Sigmoid colon (tissue), 6 donors: ENCODE measurements at regions not wholly inside any gene's neighbourhood (a gene's known extent, or its start where the extent isn't known, plus 50 kb on each side); places are given as distances from the start of the nearest gene placed in this dataset.

Source experiments
- DNase-seq: peaks from one replicate; pipeline ENCODE4 v3.0.0-alpha.2; 2019
- H3K27ac ChIP-seq, 4 donors: fragments of 200-600 bp; sonication (generic); one replicate each; pipeline ENCODE4 v1.5.1; 2016 to 2019; ENCODE audit warnings: mild to moderate bottlenecking in 1 of 4
- H3K27me3 ChIP-seq, 3 donors: fragments of 200-600 bp; sonication (generic); one replicate each; pipeline ENCODE4 v1.5.1; 2019; ENCODE audit warnings: mild to moderate bottlenecking in 1 of 3
- H3K36me3 ChIP-seq, 4 donors: fragments of 200-600 bp; sonication (generic); one replicate each; pipeline ENCODE4 v1.5.1; 2016 to 2019
- H3K4me1 ChIP-seq, 4 donors: fragments of 200-600 bp; sonication (generic); one replicate each; pipeline ENCODE4 v1.5.1; 2017 to 2019
- H3K4me3 ChIP-seq, 4 donors: fragments of 200-600 bp; sonication (generic); one replicate each; pipeline ENCODE4 v1.5.1; 2017 to 2019; ENCODE audit warnings: mild to moderate bottlenecking in 2 of 4, moderate library complexity in 1 of 4
- H3K9me3 ChIP-seq, 4 donors: fragments of 200-600 bp in 3 of 4; sonication (generic) in 3 of 4; one replicate each; pipeline versions ENCODE4 v1.5.1 to v1.6.1; 2013 to 2019
- EP300 ChIP-seq, 4 donors: sonication (generic); formaldehyde crosslinking; IDR thresholded peaks; one replicate each; pipeline ENCODE4 v1.6.1; 2017; ENCODE audit warnings: antibody characterized with exemption in 4 of 4
- POLR2A ChIP-seq, 2 donors: fragments of 450-650 bp; IDR thresholded peaks; one replicate each; pipeline ENCODE4 v1.6.1; 2016; ENCODE audit warnings: antibody characterized with exemption in 2 of 2, mild to moderate bottlenecking in 2 of 2, moderate library complexity in 2 of 2
- POLR2AphosphoS5 ChIP-seq, 4 donors: sonication (generic); formaldehyde crosslinking; IDR thresholded peaks; one replicate each; pipeline ENCODE4 v1.6.1; 2017; ENCODE audit warnings: antibody characterized with exemption in 4 of 4
- WGBS, 2 donors: extraction: QIAGEN DNeasy Blood & Tissue Kit; methylation state at CpG; one replicate each; pipeline ENCODE4 v1.1.7; 2013; 5-methylcytosine and 5-hydroxymethylcytosine counted together
- intact Hi-C: fragments of 100-400 bp; cut with DNase I; formaldehyde crosslinking; loops from one replicate; pipeline ENCODE4 v1.15.1; 2023
- TF ChIP-seq, protein P1 (sequence below), 4 experiments: fragments of 450-650 bp in 3 of 4; fragments of 200-600 bp in 1 of 4; IDR thresholded peaks; one replicate each; pipeline ENCODE4 v1.5.1; 2016 to 2019; ENCODE audit warnings: antibody characterized with exemption in 4 of 4, mild to moderate bottlenecking in 3 of 4, moderate library complexity in 2 of 4
- donor health status: healthy with polysubstance abuse.
- donor health status: healthy.

DNA sequence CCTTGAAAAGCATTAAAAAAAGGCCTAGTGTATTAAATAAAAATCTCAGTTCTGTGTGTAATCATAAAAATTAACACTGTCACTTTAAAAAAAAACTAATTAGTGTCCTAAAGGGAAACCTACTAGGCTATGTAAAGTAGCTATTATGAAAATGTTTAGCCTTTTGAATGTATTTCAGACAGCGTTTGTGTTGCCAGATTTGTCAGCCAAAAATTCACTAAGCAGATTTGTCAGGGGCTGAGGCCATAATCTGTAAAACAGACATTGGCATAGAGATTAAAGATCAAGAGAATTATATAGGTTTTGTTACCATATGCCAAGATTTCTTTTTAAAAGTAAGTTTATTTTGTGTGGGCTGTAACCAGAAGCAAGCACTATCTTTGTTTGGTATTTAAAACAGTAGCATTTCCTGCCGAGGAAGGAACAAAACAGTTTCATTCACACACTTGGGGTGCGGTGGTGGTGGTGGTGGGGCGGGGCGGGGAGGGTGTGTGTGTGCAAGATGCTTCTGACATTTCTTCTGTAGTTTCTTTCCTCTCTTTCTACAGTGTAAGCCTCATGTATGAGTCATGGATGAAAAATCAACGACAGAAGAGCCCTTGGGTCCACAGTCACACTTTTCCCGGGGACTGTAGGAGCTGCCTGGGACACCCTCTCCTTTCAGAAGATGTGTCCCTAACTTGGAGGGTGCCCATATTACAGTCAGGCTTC, 328.5 kb upstream of the FANCL start:
- Histone ChIP-seq H3K4me1 (peaks cover 0 to 4% (median 0%) of the 10 kb centered on the region in 4 donors), H3K36me3 (no peaks in the 10 kb centered on the region), H3K27ac (no peak overlapping the region), H3K27me3 (no peaks in the 10 kb centered on the region), H3K9me3 (no peaks in the 10 kb centered on the region), H3K4me3 (no peak overlapping the region)
- 38 to 40% methylated on average over 7 of the region's 7 CpGs for WGBS, 2 donors
- TF ChIP-seq, protein P1, sequence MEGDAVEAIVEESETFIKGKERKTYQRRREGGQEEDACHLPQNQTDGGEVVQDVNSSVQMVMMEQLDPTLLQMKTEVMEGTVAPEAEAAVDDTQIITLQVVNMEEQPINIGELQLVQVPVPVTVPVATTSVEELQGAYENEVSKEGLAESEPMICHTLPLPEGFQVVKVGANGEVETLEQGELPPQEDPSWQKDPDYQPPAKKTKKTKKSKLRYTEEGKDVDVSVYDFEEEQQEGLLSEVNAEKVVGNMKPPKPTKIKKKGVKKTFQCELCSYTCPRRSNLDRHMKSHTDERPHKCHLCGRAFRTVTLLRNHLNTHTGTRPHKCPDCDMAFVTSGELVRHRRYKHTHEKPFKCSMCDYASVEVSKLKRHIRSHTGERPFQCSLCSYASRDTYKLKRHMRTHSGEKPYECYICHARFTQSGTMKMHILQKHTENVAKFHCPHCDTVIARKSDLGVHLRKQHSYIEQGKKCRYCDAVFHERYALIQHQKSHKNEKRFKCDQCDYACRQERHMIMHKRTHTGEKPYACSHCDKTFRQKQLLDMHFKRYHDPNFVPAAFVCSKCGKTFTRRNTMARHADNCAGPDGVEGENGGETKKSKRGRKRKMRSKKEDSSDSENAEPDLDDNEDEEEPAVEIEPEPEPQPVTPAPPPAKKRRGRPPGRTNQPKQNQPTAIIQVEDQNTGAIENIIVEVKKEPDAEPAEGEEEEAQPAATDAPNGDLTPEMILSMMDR (IDR thresholded peaks at IDR 0.05), result no peak
- TF ChIP-seq EP300 (IDR thresholded peaks at IDR 0.05) (no peak), POLR2AphosphoS5 (IDR thresholded peaks at IDR 0.05) (no peak), POLR2A (IDR thresholded peaks at IDR 0.05) (no peak)
- intact Hi-C loops, result no loop called here
- no peak for DNase-seq

DNA sequence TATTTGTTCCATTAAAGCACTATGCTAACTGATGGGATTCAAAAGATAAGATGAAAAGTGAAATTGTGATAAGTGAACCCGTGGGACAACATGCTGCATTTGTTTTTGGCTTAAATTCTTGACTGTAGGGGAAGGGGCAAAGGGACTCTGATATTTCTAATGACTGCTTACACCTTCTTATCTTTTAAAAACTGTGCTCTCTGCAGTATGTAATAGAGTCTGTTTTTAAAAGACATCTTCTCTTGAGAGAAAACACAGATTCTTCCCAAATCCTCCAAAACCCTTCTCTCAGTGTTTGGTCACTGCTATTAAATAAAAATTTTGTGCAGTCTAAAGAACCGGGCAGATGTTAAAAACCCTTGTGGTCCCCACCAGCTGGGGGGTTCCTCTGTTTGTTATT, 327.8 kb upstream of the FANCL start:
- intact Hi-C loops, result no loop called here
- Histone ChIP-seq H3K27me3 (no peaks in the 10 kb centered on the region), H3K4me1 (peaks cover 0 to 4% (median 0%) of the 10 kb centered on the region in 4 donors), H3K4me3 (no peak overlapping the region), H3K27ac (no peak overlapping the region), H3K9me3 (no peaks in the 10 kb centered on the region), H3K36me3 (no peaks in the 10 kb centered on the region)
- TF ChIP-seq POLR2AphosphoS5 (IDR thresholded peaks at IDR 0.05) (no peak), POLR2A (IDR thresholded peaks at IDR 0.05) (no peak), EP300 (IDR thresholded peaks at IDR 0.05) (no peak)
- TF ChIP-seq, protein P1 (IDR thresholded peaks at IDR 0.05), result no peak
- no peak for DNase-seq
- WGBS, 2 donors, result 67 to 79% methylated on average over 2 of the region's 2 CpGs

DNA sequence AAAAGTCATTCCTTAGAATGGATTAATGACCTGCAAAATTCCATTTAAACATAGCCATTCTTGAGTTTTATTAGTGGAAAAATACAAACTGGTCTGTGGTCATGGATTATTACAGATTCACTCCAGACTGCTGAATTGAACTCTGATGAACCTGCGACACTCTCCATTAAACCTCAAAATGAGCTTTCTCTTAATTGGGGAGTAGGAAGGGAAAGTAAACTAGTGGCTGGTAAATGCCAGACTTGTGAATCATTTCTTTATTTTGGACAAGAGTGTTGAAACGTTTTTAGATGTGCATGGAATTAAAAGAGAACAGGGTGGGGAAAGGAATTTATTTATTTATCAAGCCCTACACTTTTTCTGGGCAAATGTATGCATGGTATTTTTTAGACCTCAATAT, 321.2 kb upstream of the FANCL start:
- intact Hi-C loops, result no loop called here
- no peak overlapping the region for H3K4me3 ChIP-seq
- DNase-seq, result no peak
- H3K9me3 ChIP-seq, result no peaks in the 10 kb centered on the region
- H3K36me3 ChIP-seq, result no peaks in the 10 kb centered on the region
- H3K27me3 ChIP-seq, result no peaks in the 10 kb centered on the region
- WGBS, 2 donors, result 45 to 61% methylated on average over 2 of the region's 2 CpGs
- H3K27ac ChIP-seq, result no peak overlapping the region
- H3K4me1 ChIP-seq, result peaks cover 0 to 8% (median 0%) of the 10 kb centered on the region in 4 donors
- TF ChIP-seq, protein P1 (IDR thresholded peaks at IDR 0.05), result no peak
- TF ChIP-seq POLR2AphosphoS5 (IDR thresholded peaks at IDR 0.05), result no peak
- no peak for TF ChIP-seq POLR2A (IDR thresholded peaks at IDR 0.05)

DNA sequence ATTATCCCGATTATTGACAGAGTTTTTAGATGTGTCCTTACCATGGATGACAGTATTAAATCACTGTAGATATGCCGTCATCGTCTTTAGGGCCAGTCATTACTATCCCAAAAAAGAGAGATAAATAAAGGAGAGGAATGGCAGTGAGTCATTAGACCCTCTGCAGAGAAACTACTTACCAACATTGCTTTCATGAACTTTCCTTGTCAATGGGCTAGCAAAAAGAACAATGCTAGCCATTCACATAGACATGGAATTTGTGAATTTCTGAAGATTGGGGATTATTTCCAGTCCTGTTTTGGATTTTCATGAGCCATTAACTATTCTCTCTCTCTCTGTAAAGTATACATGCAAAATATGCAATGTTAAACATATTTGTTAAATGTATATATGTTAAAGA, 319.4 kb upstream of the FANCL start:
- Histone ChIP-seq H3K27ac (no peak overlapping the region), H3K4me1 (peaks cover 0 to 8% (median 0%) of the 10 kb centered on the region in 4 donors), H3K9me3 (no peaks in the 10 kb centered on the region), H3K27me3 (no peaks in the 10 kb centered on the region), H3K4me3 (no peak overlapping the region), H3K36me3 (no peaks in the 10 kb centered on the region)
- TF ChIP-seq POLR2A (IDR thresholded peaks at IDR 0.05), result no peak
- TF ChIP-seq, protein P1 (IDR thresholded peaks at IDR 0.05), result no peak
- no peak for TF ChIP-seq EP300 (IDR thresholded peaks at IDR 0.05)
- TF ChIP-seq POLR2AphosphoS5 (IDR thresholded peaks at IDR 0.05), result no peak
- intact Hi-C loops, result no loop called here
- no peak for DNase-seq
- 90 to 92% methylated on average over 3 of the region's 3 CpGs for WGBS, 2 donors

DNA sequence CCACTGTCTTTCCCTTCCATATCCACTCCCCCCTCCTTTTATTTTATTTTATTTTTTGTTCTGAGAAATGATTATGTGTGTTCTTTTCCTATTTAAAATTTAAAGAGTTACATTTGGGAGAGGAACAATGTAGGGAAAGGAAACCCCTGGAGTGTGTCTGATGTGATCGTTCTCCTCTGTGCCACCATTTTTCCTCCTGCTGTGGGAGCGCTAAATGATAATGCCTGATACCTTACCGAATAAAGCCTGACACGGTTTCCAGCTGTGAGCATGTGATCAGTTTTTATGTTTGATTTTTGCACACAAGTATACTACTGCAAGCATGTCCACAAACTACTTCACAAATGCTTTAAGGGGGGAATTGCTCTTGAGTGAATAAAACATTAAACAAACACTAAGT, 317.8 kb upstream of the FANCL start:
- Histone ChIP-seq H3K27me3 (no peaks in the 10 kb centered on the region), H3K36me3 (no peaks in the 10 kb centered on the region), H3K4me1 (peaks cover 0 to 8% (median 0%) of the 10 kb centered on the region in 4 donors), H3K27ac (no peak overlapping the region), H3K4me3 (no peak overlapping the region), H3K9me3 (no peaks in the 10 kb centered on the region)
- TF ChIP-seq POLR2A (IDR thresholded peaks at IDR 0.05), result no peak
- 84 to 85% methylated on average over 4 of the region's 4 CpGs for WGBS, 2 donors
- intact Hi-C loops, result no loop called here
- DNase-seq, result no peak
